B cell (primary cell): ENCODE measurements at regions not wholly inside any gene's neighbourhood (a gene's known extent, or its start where the extent isn't known, plus 50 kb on each side); places are given as distances from the start of the nearest gene placed in this dataset.

Experiments used
- ATAC-seq: fragments of 200-7000 bp; cut with Tn5 transposase; one replicate; pipeline ENCODE4 v1.10.0; 2021; ENCODE audit warnings: low read depth, mild to moderate bottlenecking, moderate number of reproducible peaks, moderate library complexity
- CTCF ChIA-PET: fragments of 350-600 bp; sonication (Branson Sonifier 250); formaldehyde crosslinking; loops from one replicate; lab custom pipeline; 2021; ENCODE audit warnings: antibody characterized with exemption, inconsistent platforms; lab: Charles Lee
- POLR2A ChIA-PET: fragments of 350-600 bp; sonication (Branson Sonifier 250); formaldehyde crosslinking; loops from one replicate; lab custom pipeline; 2021; ENCODE audit warnings: antibody characterized with exemption; lab: Charles Lee
- DNase-seq: peaks from one replicate; pipeline ENCODE4 v3.0.0; 2013
- H2AFZ ChIP-seq: 2 replicates; pipeline ENCODE4 v1.6.1; 2012; ENCODE audit warnings: mild to moderate bottlenecking, low read depth, low read length; ENCODE audit not compliant: insufficient read depth, poor library complexity, severe bottlenecking
- H3K27ac ChIP-seq, 2 donors: 1 replicate in 1 of 2; 2 replicates in 1 of 2; pipeline ENCODE4 v1.5.1; 2012 to 2013; ENCODE audit warnings: low read length in 2 of 2, mild to moderate bottlenecking in 2 of 2, moderate library complexity in 1 of 2
- H3K27me3 ChIP-seq, 4 experiments: fragments of 200-600 bp in 1 of 4; sonication (generic) in 1 of 4; replicated peaks in 1 of 4; 1 replicate in 2 of 4; 2 replicates in 2 of 4; pipeline versions ENCODE4 v1.6.1 to v1.7.0; 2013 to 2016; ENCODE audit warnings: low read length in 3 of 4, mild to moderate bottlenecking in 2 of 4, mixed read lengths in 1 of 4, moderate library complexity in 1 of 4; ENCODE audit not compliant: insufficient read depth in 4 of 4, control insufficient read depth in 3 of 4; ENCODE audit errors: control extremely low read depth in 1 of 4
- H3K36me3 ChIP-seq, 2 experiments: replicated peaks in 1 of 2; 1 replicate in 1 of 2; 2 replicates in 1 of 2; pipeline versions ENCODE4 v1.6.1 to v1.7.1; 2013; ENCODE audit warnings: low read length in 1 of 2; ENCODE audit not compliant: insufficient read depth in 2 of 2, control insufficient read depth in 1 of 2; ENCODE audit errors: control extremely low read depth in 1 of 2, extremely low read depth in 1 of 2
- H3K4me1 ChIP-seq, 2 donors: fragments of 200-600 bp in 1 of 2; sonication (generic) in 1 of 2; 1 replicate in 1 of 2; 2 replicates in 1 of 2; pipeline versions ENCODE4 v1.5.1 to v1.6.1; 2013 to 2017; ENCODE audit warnings: low read length in 2 of 2; ENCODE audit not compliant: control insufficient read depth in 2 of 2, insufficient read depth in 2 of 2
- H3K4me2 ChIP-seq: replicated peaks from 2 replicates; pipeline ENCODE3; 2012; ENCODE audit warnings: mild to moderate bottlenecking, low read depth, low read length; ENCODE audit not compliant: poor library complexity, severe bottlenecking
- H3K4me3 ChIP-seq, 5 experiments: fragments of 200-600 bp in 1 of 5; sonication (generic) in 1 of 5; 1 replicate in 3 of 5; 2 replicates in 2 of 5; pipeline versions ENCODE4 v1.5.1 to v1.7.0; 2011 to 2016; ENCODE audit warnings: low read length in 4 of 5, mild to moderate bottlenecking in 4 of 5, low read depth in 2 of 5, control low read depth in 1 of 5, moderate library complexity in 1 of 5; ENCODE audit not compliant: insufficient read depth in 1 of 5; ENCODE audit errors: control extremely low read depth in 1 of 5, extremely low read depth in 1 of 5
- H3K79me2 ChIP-seq: fragments of 200-600 bp; sonication (generic); one replicate; pipeline ENCODE4 v1.6.0; 2016; ENCODE audit warnings: low read length; ENCODE audit not compliant: control insufficient read depth, insufficient read depth
- H3K9ac ChIP-seq: fragments of 200-600 bp; sonication (generic); 2 replicates; pipeline ENCODE4 v1.6.1; 2017; ENCODE audit warnings: mild to moderate bottlenecking, low read length, moderate library complexity
- H3K9me3 ChIP-seq, 3 donors: one replicate each; pipeline versions ENCODE4 v1.6.1 to v1.7.1; 2013; ENCODE audit warnings: low read length in 2 of 3; ENCODE audit not compliant: control insufficient read depth in 2 of 3, insufficient read depth in 1 of 3; ENCODE audit errors: control extremely low read depth in 1 of 3
- H4K20me1 ChIP-seq: 2 replicates; pipeline ENCODE4 v1.6.0; 2012; ENCODE audit warnings: mild to moderate bottlenecking, low read length; ENCODE audit not compliant: insufficient read depth, control insufficient read depth, poor library complexity, severe bottlenecking
- H3K27ac Mint-ChIP-seq: one replicate; pipeline ENCODE4 v1.8.0; 2021; ENCODE audit warnings: mixed read lengths
- H3K27me3 Mint-ChIP-seq: one replicate; pipeline ENCODE4 v1.8.0; 2021; ENCODE audit warnings: mixed read lengths
- H3K4me1 Mint-ChIP-seq: one replicate; pipeline ENCODE4 v1.8.0; 2021; ENCODE audit warnings: mixed read lengths
- H3K4me3 Mint-ChIP-seq: one replicate; pipeline ENCODE4 v1.8.0; 2021; ENCODE audit warnings: mixed read lengths
- H3K9me3 Mint-ChIP-seq: one replicate; pipeline ENCODE4 v1.8.0; 2022; ENCODE audit warnings: mixed read lengths; ENCODE audit not compliant: insufficient read depth
- EZH2 ChIP-seq: IDR thresholded peaks from 2 replicates; pipeline ENCODE4 v1.6.1; 2012; ENCODE audit warnings: borderline replicate concordance, low read depth, mild to moderate bottlenecking, moderate library complexity, low read length; ENCODE audit not compliant: insufficient read depth, poor library complexity, severe bottlenecking
- WGBS: methylation state at CpG from one replicate; pipeline ENCODE4 v1.1.5; 2013; ENCODE audit warnings: missing lambda C conversion rate; ENCODE audit not compliant: insufficient coverage; 5-methylcytosine and 5-hydroxymethylcytosine counted together
- intact Hi-C: fragments of 100-400 bp; cut with micrococcal nuclease; formaldehyde crosslinking; loops from one replicate; pipeline ENCODE4 v1.10.0; 2022
- TF ChIP-seq, protein P1 (sequence below): fragments of 200-600 bp; IDR thresholded peaks from one replicate; pipeline ENCODE4 v1.8.0; 2022; ENCODE audit warnings: antibody characterized with exemption, mild to moderate bottlenecking

DNA sequence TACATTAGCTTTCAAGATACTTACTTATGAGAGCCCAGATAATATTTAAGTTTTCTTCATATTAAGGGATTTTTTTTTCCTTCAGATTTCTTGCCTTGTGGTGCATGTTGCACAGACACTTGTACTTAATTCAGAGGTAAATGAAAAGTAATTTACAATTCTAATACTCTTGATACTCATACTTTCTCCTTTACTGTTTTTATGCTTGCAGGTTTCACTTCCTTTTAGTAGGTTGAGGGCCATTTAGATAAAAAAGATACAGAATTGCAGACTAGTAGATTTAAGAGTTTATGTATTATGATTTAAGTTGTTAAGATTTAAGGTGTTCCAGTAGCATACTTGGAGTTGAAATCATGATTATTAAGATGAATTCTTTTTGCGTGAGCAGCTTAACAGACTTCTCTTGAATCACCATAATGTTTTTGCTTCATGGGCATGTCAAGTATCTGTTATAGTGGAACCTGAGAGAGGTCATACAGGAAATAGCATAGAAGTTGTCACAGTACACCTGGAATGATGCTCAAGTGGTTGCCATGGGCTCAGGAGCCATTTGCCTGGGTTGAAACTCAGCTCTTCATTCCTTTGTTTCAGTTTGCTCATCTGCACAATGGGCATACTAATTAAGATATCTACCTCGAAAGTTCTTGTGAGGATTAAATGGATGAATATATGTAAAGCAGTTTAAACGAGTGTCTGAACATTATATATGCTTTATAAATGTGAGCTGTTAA is 174.8 kb upstream of the PRPS1L1 start:
- CTCF ChIA-PET = interaction anchor here (0.6 kb wide), 1 partner anchor 878 kb away, joined by 3 read pairs; no protein-coding TSS in a partner anchor
- no CpG with 5 or more reads among the region's 3 CpGs for whole genome bisulfite sequencing
- Histone ChIP-seq H4K20me1 (no peaks in the 10 kb centered on the region), H3K79me2 (no peaks in the 10 kb centered on the region), H3K9ac (peak overlapping the region; percentile 12), H3K4me1 (peaks cover 9 to 16% of the 10 kb centered on the region in 2 donors), H3K9me3 (no peaks in the 10 kb centered on the region), H3K36me3 (no peaks in the 10 kb centered on the region), H3K4me3 (no peak overlapping the region), H3K27me3 (no peaks in the 10 kb centered on the region), H3K4me2 (peak overlapping the region; percentile 48), H2AFZ (peak overlapping the region; percentile 35), H3K27ac (peak overlapping the region; percentile 39 to 73)
- intact Hi-C loops = no loop called here
- POLR2A ChIA-PET = no interaction called here
- TF ChIP-seq EZH2 = no peak
- TF ChIP-seq, protein P1, sequence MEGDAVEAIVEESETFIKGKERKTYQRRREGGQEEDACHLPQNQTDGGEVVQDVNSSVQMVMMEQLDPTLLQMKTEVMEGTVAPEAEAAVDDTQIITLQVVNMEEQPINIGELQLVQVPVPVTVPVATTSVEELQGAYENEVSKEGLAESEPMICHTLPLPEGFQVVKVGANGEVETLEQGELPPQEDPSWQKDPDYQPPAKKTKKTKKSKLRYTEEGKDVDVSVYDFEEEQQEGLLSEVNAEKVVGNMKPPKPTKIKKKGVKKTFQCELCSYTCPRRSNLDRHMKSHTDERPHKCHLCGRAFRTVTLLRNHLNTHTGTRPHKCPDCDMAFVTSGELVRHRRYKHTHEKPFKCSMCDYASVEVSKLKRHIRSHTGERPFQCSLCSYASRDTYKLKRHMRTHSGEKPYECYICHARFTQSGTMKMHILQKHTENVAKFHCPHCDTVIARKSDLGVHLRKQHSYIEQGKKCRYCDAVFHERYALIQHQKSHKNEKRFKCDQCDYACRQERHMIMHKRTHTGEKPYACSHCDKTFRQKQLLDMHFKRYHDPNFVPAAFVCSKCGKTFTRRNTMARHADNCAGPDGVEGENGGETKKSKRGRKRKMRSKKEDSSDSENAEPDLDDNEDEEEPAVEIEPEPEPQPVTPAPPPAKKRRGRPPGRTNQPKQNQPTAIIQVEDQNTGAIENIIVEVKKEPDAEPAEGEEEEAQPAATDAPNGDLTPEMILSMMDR = no peak
- no peak overlapping the region for H3K4me3 Mint-ChIP-seq
- DNase-seq = peak; percentile 50
- peak; percentile 54 for ATAC-seq
- H3K27ac Mint-ChIP-seq = peak overlapping the region; percentile 10
- no peaks in the 10 kb centered on the region for H3K9me3 Mint-ChIP-seq
- no peaks in the 10 kb centered on the region for H3K27me3 Mint-ChIP-seq
- H3K4me1 Mint-ChIP-seq = peaks cover 19% of the 10 kb centered on the region

DNA sequence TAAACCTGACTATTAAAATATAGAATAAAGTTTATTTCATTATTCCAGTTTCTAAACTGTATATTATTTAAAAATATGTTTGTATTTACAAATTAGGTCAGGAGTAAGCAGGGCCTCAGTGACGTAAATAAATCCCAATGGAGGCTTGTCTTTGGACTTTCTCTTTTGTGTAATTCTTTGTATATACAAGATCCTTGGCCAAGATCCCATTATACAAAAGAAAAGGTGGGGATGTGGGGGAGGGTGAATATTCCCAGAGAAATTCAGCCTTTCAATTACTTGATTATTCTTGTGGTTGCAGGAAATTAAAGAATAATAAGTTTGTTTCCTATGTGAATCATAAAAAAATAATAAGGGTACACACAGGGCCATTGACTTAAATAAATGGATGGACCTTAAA is 178.7 kb upstream of the PRPS1L1 start:
- H3K27ac ChIP-seq = no peak overlapping the region
- ChIA-PET CTCF (no interaction called here), POLR2A (no interaction called here)
- H2AFZ ChIP-seq = no peak overlapping the region
- no peak overlapping the region for H3K9ac ChIP-seq
- H3K27me3 ChIP-seq = no peaks in the 10 kb centered on the region
- DNase-seq (no peak), ATAC-seq (no peak)
- Mint-ChIP-seq H3K27ac (no peak overlapping the region), H3K9me3 (no peaks in the 10 kb centered on the region), H3K4me1 (peaks cover 18% of the 10 kb centered on the region), H3K4me3 (no peak overlapping the region), H3K27me3 (no peaks in the 10 kb centered on the region)
- peaks cover 9 to 16% of the 10 kb centered on the region in 2 donors for H3K4me1 ChIP-seq
- no peaks in the 10 kb centered on the region for H3K79me2 ChIP-seq
- H3K9me3 ChIP-seq = peaks cover 0 to 4% (median 0%) of the 10 kb centered on the region in 3 donors
- H3K36me3 ChIP-seq = no peaks in the 10 kb centered on the region
- TF ChIP-seq, protein P1 = no peak
- no peak for TF ChIP-seq EZH2
- no peak overlapping the region for H3K4me3 ChIP-seq
- no CpG with 5 or more reads among the region's 1 CpG for WGBS
- H3K4me2 ChIP-seq = no peak overlapping the region
- intact Hi-C loops = no loop called here
- no peaks in the 10 kb centered on the region for H4K20me1 ChIP-seq
